KMS-11 (cell line): ENCODE measurements at regions not wholly inside any gene's neighbourhood (a gene's known extent, or its start where the extent isn't known, plus 50 kb on each side); places are given as distances from the start of the nearest gene placed in this dataset.

ENCODE experiments used
- H2AFZ ChIP-seq: fragments of 200-600 bp; sonication (generic); 2 replicates; pipeline ENCODE4 v1.6.1; 2016; ENCODE audit warnings: antibody characterized with exemption, mixed run types, low read depth
- H3K27ac ChIP-seq: fragments of 200-600 bp; sonication (generic); 2 replicates; pipeline ENCODE4 v1.6.1; 2016; ENCODE audit warnings: mild to moderate bottlenecking, mixed run types
- H3K27me3 ChIP-seq: fragments of 200-600 bp; sonication (generic); 2 replicates; pipeline ENCODE4 v1.6.1; 2017; ENCODE audit warnings: mild to moderate bottlenecking, low read depth, mixed run types, moderate library complexity; ENCODE audit not compliant: insufficient read depth
- H3K36me3 ChIP-seq: fragments of 200-600 bp; sonication (generic); 2 replicates; pipeline ENCODE4 v1.6.1; 2017; ENCODE audit warnings: mild to moderate bottlenecking, mixed run types; ENCODE audit not compliant: insufficient read depth
- H3K4me1 ChIP-seq: fragments of 200-600 bp; sonication (generic); 2 replicates; pipeline ENCODE4 v1.6.1; 2016; ENCODE audit warnings: mild to moderate bottlenecking, low read depth, mixed run types; ENCODE audit not compliant: poor library complexity, severe bottlenecking
- H3K4me2 ChIP-seq: fragments of 200-600 bp; sonication (generic); 2 replicates; pipeline ENCODE4 v1.7.0; 2016; ENCODE audit warnings: mild to moderate bottlenecking, mixed run types
- H3K4me3 ChIP-seq: fragments of 200-600 bp; sonication (generic); IDR thresholded peaks from 2 replicates; pipeline ENCODE4 v1.6.1; 2017; ENCODE audit warnings: low read depth, low read length, mixed read lengths; ENCODE audit not compliant: insufficient read depth
- H3K79me2 ChIP-seq: fragments of 200-600 bp; sonication (generic); 2 replicates; pipeline ENCODE4 v1.6.1; 2016; ENCODE audit warnings: low read depth, mixed run types; ENCODE audit not compliant: insufficient read depth
- H3K9ac ChIP-seq: fragments of 200-600 bp; sonication (generic); 2 replicates; pipeline ENCODE4 v1.6.1; 2016; ENCODE audit warnings: mild to moderate bottlenecking, mixed run types
- H4K20me1 ChIP-seq: fragments of 200-600 bp; sonication (generic); 2 replicates; pipeline ENCODE4 v1.6.1; 2016; ENCODE audit warnings: mild to moderate bottlenecking, mixed run types; ENCODE audit not compliant: insufficient read depth
- CTCF ChIP-seq: fragments of 200-600 bp; sonication (generic); conservative IDR thresholded peaks from 2 replicates; pipeline ENCODE4 v1.6.1; 2017; ENCODE audit warnings: low read depth, mild to moderate bottlenecking, antibody characterized with exemption, low read length, moderate library complexity, mixed read lengths

DNA sequence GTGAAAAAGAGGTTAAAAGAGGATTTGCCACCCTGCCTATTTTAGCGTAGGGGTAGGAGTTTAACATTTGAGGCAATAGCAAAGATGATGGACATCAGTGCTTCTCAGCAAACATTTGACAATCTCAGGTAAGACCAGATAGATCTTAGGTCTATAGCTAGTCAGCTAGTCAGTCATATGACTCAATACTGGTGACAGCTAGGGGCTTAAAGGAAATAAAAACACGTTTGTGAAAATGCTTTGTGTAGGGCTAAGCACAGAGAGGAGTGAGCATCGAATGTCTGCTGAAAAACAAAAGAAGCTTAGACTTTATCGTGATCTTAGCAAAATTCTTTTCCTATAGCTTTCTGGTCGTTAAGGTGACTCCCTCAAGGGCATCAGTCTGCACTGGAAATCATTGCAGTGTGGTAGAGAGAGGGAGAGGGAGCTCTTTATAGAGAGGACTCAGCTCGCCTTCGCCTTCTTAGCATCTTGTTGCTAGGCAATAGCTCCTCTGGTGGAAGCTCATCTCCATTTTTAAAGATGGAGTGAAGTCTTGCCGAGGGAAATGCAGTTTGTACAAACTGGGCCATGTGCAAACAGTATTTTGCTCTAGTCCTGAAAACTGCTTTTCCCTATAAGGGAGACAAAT is 62.8 kb upstream of the SLC38A11 start:
- Histone ChIP-seq H3K4me3 (no peak overlapping the region), H3K4me2 (no peak overlapping the region)

GRCh38 chr2:165016772-165017411 is 61.6 kb upstream of the SLC38A11 start:
- Histone ChIP-seq H3K36me3 (no peaks in the 10 kb centered on the region), H3K4me3 (no peak overlapping the region), H3K79me2 (no peaks in the 10 kb centered on the region), H4K20me1 (no peaks in the 10 kb centered on the region), H3K9ac (no peak overlapping the region), H3K4me2 (no peak overlapping the region), H3K27ac (no peak overlapping the region), H3K27me3 (no peaks in the 10 kb centered on the region), H2AFZ (no peak overlapping the region), H3K4me1 (no peaks in the 10 kb centered on the region)
- TF ChIP-seq CTCF: peak; percentile 54

More for the DNA sequence above, 62.8 kb upstream of the SLC38A11 start:
- H3K79me2 ChIP-seq: no peaks in the 10 kb centered on the region
- no peaks in the 10 kb centered on the region for H3K36me3 ChIP-seq
- H3K27me3 ChIP-seq: no peaks in the 10 kb centered on the region
- H4K20me1 ChIP-seq: no peaks in the 10 kb centered on the region
- H3K27ac ChIP-seq: no peak overlapping the region
- H3K9ac ChIP-seq: no peak overlapping the region
- TF ChIP-seq CTCF: no peak
- no peaks in the 10 kb centered on the region for H3K4me1 ChIP-seq
- no peak overlapping the region for H2AFZ ChIP-seq

GRCh38 chr2:165015052-165015642 is 59.8 kb upstream of the SLC38A11 start:
- Histone ChIP-seq H3K9ac (no peak overlapping the region), H2AFZ (no peak overlapping the region), H3K4me1 (no peaks in the 10 kb centered on the region), H3K27ac (no peak overlapping the region), H3K4me2 (no peak overlapping the region), H3K36me3 (no peaks in the 10 kb centered on the region), H3K4me3 (no peak overlapping the region), H3K27me3 (no peaks in the 10 kb centered on the region), H4K20me1 (no peaks in the 10 kb centered on the region), H3K79me2 (no peaks in the 10 kb centered on the region)
- peak; percentile 93 for TF ChIP-seq CTCF

DNA sequence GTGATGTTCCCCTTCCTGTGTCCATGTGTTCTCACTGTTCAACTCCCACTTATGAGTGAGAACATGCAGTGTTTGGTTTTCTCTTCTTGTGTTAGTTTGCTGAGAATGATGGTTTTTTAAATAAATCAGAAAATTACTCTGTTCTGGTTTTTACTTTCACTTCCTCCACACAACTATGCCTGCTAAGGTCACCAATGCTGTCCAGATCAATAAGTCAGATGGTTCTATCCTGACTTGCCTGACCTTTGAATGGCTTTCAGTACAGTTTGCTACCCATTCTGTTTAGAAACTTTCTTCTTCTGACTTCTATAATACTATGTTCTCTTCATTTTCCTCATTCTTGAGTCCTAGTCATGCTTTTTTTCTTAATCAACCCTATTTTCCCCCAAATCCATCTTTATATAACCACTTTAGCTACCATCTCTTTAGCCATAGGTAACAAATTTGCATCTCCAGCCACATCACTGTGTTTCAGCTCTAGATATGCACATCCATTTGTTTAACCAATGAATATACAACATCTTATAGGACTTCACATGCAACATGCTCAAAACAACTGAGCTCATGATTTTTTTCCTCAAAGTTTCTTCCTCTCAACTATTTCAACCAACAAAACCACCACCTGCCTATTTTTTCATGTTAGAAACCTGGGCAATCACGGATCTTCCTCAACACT is 58.8 kb upstream of the SLC38A11 start:
- H3K36me3 ChIP-seq: no peaks in the 10 kb centered on the region

More for the DNA sequence above, 58.8 kb upstream of the SLC38A11 start:
- no peak for TF ChIP-seq CTCF
- H3K4me2 ChIP-seq: no peak overlapping the region
- H3K9ac ChIP-seq: no peak overlapping the region
- H3K79me2 ChIP-seq: no peaks in the 10 kb centered on the region
- no peak overlapping the region for H3K4me3 ChIP-seq
- no peak overlapping the region for H3K27ac ChIP-seq
- H3K27me3 ChIP-seq: no peaks in the 10 kb centered on the region
- H2AFZ ChIP-seq: no peak overlapping the region
- no peaks in the 10 kb centered on the region for H4K20me1 ChIP-seq
- no peaks in the 10 kb centered on the region for H3K4me1 ChIP-seq
